ENCODE measurements at regions not wholly inside any gene's neighbourhood (a gene's known extent, or its start where the extent isn't known, plus 50 kb on each side); places are given as distances from the start of the nearest gene placed in this dataset.

DNA sequence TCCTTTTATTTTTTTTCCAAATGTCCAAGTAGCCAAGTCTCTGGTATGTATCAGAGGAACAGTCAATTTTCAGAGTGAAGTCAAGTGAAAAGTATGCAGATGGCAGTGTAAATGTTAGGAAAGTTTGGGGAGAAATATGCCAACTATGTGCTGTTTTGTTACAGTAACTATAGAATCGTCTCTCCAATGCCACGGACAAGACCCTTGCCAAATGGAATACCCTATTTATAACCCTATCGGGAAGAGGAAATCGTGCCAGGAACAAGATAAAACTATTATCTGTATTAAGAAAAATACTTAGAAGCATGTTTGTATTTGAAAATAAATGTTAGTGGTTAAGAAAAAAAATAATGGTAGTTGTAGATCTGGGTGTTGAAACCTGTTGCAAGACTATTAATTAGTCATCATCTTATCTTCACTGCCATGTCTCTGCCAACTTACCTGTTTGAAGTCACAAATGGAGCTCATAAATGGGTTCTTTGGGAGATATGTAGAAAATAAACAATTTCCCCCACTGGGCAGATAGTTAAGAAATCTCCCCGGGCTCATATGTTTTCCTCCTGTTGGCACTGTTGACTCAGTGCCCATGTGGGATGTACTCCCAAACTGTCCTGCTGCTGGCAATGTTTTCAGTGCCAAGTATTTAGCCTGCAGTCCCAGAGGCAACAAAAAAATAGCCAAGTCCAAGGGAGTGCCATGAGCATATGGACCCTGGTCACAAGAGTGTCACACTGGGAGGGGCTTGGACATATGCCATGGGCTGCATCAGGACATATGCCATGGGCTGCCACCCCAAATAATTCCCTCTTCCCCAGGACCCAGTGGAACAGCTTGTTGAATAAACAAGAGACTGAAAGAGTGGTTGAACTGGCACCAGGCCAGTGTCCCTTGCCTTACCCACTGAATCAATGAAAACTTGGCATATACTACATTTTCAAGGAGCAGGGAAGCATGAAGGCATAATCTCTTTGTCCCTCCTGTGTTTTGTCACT, 366.9 kb downstream of the OSR1 start:
- DNase-seq (ENCODE audit: low spot score) = no peak
- no peak for TF ChIP-seq CTCF (IDR thresholded peaks at IDR 0.05; ENCODE audit: extremely low read depth, insufficient read depth, missing control alignments)
- in situ Hi-C loops (cut with MboI; ENCODE audit: low pct_unique_long_range_greater_than_20kb, low sequenced_read_pairs, unreplicated experiment) = no loop called here

DNA sequence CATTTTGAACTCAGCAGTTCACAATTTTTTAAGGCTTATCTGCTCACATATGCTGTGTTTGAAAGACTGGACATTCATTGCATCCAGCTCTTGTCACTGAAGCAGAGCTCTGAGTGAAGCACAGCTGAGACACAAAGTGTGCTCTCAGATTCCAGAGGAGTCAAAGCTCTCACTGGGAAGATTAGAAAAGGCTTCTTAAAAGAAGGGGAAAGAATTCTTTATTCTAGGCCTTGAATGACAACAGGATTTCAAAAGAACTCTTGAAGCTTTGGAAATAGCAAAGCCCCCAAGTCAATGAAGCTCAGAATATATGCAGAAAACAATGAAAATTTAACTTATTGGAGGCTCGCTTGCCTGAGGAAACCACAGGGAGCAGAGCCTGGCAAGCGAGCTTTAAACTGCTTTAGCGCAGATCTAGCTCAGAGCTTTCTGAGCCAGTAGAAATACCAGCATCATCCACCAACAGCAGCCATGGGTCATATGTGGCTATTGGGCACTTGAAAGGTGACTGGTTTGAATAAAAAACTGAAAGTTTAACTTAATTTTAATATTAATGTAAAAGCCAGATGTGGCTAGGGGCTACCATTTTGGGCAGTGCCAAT, 369.7 kb downstream of the OSR1 start:
- no peak for DNase-seq (ENCODE audit: low spot score)
- in situ Hi-C loops (cut with MboI; ENCODE audit: low pct_unique_long_range_greater_than_20kb, low sequenced_read_pairs, unreplicated experiment) = no loop called here
- TF ChIP-seq CTCF (IDR thresholded peaks at IDR 0.05; ENCODE audit: extremely low read depth, insufficient read depth, missing control alignments) = no peak

DNA sequence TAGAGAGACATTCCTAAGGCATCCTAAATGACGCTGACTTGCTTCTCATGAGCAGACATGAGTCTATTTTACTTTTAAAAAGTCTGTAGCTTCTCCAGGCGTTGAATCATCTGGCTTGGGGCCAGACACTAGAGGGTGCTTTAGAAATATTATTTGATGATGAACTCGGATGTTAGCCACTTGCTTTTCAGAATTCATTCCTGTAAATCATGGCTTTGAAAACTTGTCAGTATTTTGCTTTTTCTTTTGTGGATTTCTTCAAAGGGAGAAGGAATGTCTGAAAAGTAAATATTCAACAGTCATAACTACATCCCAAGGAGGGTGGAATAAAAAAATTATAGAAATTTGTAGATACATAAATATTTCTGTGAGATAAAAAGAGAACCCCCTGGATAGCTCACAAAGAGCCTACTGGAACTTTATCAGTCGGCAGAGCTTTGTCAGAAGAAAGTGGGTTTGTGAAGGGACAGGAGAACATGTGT, 370.8 kb downstream of the OSR1 start:
- in situ Hi-C loops (cut with MboI; ENCODE audit: low pct_unique_long_range_greater_than_20kb, low sequenced_read_pairs, unreplicated experiment) = no loop called here
- DNase-seq (ENCODE audit: low spot score) = no peak
- TF ChIP-seq CTCF (IDR thresholded peaks at IDR 0.05; ENCODE audit: extremely low read depth, insufficient read depth, missing control alignments) = no peak

DNA sequence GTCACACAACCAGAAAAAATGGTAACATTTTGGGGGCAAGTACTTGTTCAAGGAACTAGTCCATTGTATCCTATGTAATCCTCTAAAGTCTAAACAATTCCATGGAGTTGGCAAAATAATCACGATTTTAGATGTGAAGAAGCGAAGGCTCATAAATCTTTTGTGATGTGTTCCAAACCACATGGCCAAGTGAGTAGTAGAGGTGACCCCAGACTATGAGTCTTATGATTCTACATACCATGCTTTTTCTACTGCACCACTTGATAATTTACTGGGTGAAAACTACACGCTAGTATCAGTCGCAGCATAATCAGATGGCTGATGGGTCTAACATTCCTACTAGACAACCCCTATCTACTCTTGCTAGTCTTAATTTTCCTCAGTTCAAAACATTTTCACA, 371.4 kb downstream of the OSR1 start:
- TF ChIP-seq CTCF (IDR thresholded peaks at IDR 0.05; ENCODE audit: extremely low read depth, insufficient read depth, missing control alignments) = no peak
- DNase-seq (ENCODE audit: low spot score) = no peak
- in situ Hi-C loops (cut with MboI; ENCODE audit: low pct_unique_long_range_greater_than_20kb, low sequenced_read_pairs, unreplicated experiment) = no loop called here

GRCh38 chr2:18986046-18986445, 372.4 kb downstream of the OSR1 start:
- in situ Hi-C loops (cut with MboI; ENCODE audit: low pct_unique_long_range_greater_than_20kb, low sequenced_read_pairs, unreplicated experiment) = no loop called here
- TF ChIP-seq CTCF (IDR thresholded peaks at IDR 0.05; ENCODE audit: extremely low read depth, insufficient read depth, missing control alignments) = no peak
- no peak for DNase-seq (ENCODE audit: low spot score)

GRCh38 chr2:18980786-18981430, 377.5 kb downstream of the OSR1 start:
- in situ Hi-C loops (cut with MboI; ENCODE audit: low pct_unique_long_range_greater_than_20kb, low sequenced_read_pairs, unreplicated experiment) = no loop called here
- no peak for DNase-seq (ENCODE audit: low spot score)
- TF ChIP-seq CTCF (IDR thresholded peaks at IDR 0.05; ENCODE audit: extremely low read depth, insufficient read depth, missing control alignments) = no peak
